Stimulated activated naive CD4-positive, alpha-beta T cell (primary cell): ENCODE measurements at regions not wholly inside any gene's neighbourhood (a gene's known extent, or its start where the extent isn't known, plus 50 kb on each side); places are given as distances from the start of the nearest gene placed in this dataset.

ENCODE experiments used
- DNase-seq, 6 experiments: peaks; one replicate each; lab custom pipeline; 2025; lab: John Stamatoyannopoulos, UW

DNA sequence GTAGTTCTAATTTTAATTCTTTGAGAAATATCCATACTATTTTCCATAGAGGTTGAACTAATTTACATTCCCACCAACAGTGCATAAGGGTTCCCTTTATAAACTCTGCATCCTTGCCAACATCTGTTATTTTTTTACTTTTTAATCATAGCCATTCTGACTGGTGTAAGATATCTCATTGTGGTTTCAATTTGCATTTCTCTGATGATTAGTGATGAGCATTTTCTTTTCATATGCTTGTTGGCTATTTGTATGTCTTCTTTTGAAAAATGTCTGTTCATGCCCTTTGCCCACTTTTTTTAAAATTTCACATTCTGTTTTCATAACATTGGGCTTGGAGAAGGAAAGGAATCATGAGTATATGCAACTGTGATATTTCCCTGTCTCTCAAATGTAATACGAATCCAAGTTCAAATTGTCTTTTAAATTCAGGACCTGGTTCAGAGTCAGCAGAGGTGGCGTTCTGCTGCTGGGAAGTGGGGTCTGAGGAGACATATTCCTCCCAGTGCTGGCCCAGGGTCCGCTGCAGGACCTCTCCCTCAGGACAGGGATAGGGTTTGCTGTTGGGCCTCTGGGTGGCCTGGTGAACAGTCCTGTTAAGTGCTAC is 81.2 kb upstream of the ETV6 start:
- no peak for DNase-seq

DNA sequence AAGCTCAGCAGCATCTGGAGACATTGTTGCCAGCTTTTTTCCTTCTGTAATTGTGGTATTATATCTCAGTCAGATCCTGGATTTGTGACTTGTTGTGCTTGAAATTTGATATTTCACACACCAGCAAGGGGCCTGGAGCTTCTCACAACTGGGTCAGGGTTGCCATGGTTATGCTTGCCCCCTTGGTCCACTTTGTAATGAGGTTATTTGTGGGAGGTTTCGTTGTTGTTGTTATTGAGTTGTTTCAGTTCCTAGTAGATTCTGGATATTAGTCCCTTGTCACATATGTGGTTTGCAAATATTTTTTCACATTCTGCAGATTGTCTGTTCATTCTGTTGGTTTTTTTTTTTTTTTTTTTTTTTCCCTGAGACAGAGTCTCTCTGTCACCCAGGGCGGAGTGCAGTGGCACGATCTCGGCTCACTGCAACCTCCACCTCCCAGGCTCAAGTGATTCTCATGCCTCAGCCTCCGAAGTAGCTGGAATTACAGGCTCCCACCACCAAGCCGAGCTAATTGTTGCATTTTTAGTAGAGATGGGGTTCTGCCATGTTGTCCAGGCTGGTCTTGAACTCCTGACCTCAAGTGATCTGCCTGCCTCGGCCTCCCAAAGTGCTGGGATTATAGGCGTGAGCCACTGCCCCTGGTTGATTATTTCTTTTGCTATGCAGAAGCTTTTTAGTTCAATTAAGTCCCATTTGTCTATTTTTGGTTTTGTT is 80.6 kb upstream of the ETV6 start:
- DNase-seq = no peak

DNA sequence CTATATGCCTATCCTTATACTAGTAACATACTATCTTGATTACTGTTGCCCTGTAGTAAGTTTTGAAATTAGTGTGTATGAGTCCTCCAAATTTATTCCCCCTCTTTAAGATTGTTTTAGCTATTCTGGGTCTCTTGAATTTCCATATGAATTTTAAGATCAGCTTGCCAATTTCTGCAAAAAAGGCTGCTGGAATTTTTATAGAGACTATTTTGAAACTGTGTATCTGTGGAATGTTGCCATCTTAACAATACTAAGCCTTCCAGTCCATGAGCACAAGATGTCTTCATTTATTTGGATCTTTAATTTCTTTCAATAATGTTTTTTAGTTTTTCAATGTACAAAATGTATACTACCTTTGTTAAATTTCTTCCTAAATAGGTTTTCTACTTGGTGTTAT is 79.8 kb upstream of the ETV6 start:
- DNase-seq = no peak

DNA sequence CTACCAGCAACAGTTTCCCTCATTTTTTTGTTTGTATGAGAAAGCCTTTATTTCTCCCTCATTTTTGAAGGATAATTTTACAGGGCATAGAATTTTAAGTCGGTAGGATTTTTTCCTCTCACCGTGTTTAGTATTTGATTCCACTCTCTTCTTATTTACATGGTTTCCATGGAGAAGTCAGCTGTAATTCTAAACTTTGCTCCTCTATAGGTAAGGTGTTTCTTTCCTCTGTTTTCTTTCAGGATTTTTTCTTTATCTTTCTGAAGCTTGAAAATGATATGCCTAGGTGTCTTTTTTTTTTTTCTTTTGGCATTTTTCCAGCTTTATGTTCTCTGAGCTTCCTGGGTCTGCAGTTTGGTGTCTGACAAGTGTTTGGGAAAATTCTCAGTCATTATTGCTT is 75.6 kb upstream of the ETV6 start:
- DNase-seq = no peak

DNA sequence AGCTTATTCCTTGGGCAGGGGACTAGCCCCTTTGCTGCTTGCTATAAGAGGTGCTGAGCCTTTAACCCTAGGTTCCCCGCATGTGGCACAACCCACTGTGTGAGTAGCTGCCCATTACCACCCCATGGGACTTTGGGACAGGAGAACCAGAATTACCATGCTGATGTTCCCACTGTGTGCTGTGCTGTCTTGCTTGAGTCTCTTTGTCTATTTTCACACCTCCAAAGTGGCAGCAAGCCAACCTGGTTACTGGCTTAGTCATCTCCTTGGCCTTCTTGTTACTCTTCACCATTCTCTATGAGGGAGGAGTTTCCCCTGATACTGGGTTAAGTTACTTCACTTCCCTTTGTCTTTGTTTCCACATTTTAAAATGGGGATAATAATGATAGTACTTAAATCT is 73.4 kb upstream of the ETV6 start:
- no peak for DNase-seq

DNA sequence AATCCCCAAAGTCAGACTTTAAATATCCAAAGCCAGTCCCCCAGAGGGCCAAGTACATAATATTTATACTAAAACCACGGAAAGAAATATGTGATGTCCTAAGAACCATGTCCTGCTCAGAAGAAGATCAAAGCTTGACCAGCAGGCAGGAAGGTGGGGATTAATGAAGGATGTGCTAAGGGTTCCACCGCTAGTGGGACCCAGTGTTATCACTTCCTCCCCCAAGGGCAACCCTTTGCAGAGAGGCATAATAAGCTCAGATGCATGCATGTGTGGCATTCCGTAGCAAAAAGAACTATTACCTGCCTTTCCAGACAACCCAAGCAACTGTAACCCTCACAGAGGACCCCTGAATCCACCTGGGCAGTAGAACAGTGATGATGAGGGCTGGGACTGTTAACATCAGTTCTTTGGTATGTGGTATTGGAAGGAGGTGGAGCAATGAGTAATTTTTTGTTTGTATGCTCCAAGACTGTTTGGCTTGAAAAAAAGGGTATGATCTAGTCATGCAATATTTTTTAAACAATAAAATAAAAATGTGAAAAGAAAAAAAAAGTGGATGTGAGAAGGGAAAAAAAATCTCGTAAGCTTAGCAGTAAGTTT is 71.7 kb upstream of the ETV6 start:
- DNase-seq = no peak

DNA sequence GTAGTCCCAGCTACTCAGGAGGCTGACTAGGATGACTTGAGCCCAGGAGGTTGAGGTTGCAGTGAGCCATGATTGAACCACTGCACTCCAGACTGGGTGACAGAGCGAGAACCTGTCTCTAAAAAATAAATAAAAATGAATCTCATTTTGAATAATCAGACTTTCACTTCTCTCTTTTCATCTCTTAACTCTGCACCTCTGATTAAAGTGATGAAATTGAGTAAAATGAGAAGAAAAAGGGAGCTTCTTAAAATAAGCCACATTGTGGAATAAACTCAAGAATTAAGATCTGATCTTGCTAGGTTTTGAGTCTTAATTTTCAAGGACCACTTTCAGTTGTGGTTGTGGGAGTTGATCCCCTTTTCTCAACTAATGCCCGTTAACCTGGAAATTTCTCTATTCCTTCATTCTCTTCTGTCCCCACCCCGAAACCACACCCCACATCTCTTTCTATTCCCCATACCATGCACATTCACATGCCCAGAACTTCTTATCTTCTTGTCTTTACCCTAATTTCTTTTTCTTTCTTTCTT is 70.9 kb upstream of the ETV6 start:
- no peak for DNase-seq

DNA sequence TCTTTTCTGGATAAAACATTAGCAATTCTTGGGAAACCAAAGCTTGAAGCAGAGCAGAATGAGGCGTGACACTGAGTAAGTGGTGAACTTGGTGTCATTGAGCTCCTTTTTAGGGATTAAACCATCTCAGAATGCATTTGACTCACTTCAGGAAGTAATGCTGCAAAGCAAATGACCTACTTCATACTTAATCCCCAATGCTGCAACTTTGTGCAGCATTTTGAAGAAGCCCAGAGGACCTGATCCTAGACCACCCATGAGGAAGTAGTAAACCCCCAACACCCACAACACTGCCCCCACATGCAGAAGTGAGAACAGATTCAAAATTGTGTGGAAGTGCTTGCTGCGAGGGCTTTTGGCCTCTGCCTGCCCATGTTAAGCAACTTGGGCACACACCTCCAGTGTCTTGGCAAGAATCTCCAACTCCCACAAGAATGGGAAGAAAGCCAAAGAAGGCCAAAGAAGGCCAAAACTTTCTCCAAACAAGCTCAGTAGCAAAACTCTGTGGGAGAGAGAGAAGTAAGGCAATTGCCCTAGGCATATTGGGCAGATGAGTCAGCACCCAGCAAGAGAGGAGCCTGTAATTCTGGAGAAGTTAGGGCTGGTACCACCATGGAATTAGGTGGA is 69.2 kb upstream of the ETV6 start:
- no peak for DNase-seq

DNA sequence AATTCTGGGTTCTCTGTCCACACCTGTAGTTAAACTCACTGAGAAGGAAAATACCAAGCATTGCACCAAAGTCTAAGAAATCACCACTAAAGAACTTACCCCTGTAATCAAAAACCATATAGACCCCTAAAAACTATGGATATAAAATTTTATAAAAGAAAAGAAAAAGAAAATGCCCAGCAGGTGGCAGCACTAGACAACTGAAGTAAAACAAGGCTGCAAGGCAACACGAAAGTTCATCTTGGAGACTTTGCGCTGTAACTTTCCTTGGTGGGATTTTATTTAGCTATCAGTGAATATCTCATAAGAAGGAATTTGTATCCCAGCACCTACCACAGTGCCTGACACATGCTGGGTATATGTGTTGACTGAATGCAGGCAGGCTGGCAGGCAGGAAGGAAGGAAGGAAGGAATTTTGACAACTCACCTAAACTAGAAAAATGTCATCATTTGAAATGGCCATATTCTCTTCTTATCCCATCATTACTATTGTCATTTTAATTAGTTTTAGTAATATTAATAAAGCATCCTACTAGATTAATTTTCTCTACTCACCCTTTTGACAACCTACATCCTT is 68.2 kb upstream of the ETV6 start:
- peak; percentile 14 to 77 (median 50) for DNase-seq

DNA sequence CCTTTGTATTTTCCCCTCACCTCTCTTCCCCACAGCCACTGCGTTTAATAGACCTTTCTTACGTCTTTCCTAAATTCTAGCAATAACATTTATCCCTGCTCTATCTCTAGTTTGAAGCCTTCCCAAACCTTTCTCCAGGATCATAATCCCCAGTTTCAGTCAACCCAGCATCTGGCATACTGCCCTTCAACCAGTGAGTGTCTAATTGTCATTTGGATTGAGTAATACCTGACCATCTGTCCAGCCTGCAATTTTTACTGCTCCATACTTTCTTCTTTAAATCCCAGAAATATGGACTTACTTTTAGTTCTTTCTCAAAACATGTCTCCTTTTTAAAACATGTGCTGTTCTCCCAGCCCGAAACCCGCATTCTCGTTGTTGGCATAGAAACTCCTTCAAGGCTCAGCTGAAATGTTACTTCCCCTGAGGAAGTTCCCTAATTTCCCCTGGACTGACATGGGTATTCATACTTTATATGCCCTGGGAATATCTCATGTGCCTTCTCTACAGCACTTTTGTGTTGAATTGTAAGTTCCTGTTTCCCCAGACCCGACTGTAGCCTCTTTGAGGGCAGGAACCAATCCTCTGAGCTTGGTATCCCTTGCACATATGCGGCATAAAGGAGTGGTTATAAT is 65.1 kb upstream of the ETV6 start:
- no peak for DNase-seq

DNA sequence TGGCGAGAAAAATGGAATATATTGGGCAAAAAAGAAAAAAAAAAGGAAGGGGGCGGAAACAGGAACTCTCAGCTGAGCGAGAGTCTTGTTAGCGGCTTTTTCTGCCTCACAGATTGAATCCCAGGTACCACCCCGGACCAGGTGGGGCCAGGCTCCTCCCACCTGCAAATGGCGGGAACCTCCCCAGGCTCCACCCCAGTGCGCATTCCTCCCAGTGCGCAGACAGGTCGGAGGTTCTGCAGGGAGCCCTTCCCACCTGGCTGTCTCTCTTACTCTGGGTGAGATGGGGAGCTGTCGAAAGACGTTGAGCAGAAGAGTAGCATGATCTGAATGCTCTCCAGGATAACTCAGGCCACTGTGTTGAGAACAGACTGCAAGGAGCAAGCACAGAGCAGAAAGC is 57.0 kb upstream of the ETV6 start:
- DNase-seq = no peak

DNA sequence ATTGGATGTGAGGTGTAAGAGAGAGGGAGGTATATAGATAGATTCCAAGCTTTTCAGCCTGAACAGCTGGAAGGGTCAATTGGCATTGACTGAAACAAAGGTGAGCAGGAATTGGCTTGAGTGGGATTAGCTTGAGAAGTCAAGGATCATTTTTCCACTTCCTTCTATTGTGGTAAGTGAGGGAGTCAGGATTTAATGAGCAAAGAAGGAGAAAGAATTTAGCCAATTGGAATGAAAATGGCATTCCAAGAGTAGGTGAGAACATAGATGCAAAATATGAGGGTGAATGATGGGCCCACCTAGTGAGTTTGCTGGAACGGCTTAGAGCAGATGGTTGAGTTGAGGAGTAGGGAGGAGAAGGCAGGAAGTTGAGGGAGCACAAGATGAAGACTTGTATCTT is 56.5 kb upstream of the ETV6 start:
- no peak for DNase-seq

DNA sequence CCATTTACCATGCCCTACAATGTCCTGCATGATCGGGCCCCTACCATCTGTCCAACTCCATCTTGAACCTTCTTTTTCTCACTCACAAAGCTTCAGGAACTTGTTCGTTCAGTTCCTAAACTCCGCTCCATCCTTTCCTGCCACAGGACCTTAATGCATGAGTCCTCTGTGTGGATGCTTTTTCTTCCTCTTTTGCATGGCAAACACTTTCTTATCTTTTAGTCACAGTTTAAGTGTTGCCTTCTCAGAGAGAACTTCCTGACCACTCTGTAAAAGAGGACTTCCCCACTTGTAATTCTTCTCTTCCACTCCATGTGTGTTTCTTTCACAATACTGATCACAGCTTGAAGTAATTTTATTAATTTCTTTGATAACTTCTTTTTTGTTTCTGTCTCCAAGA is 54.4 kb upstream of the ETV6 start:
- DNase-seq = no peak

DNA sequence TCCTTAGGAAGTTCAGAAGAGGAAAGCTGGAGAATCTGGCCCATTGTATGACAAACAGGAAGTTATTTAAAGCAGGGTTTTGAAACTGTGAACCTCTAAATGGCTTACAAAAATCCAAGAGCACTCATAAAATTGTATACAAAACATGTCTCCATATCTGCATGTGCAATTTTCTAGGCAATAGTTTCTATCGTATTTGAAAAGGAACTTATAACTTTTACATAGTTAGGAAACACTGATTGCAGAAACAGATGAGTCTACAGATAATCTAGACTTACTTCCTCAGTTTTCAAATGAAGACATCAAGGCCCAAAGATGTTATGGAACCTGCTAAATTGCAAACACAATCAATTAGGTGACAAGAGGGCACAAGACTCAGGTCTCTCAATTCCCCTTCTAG is 53.3 kb upstream of the ETV6 start:
- DNase-seq = no peak

DNA sequence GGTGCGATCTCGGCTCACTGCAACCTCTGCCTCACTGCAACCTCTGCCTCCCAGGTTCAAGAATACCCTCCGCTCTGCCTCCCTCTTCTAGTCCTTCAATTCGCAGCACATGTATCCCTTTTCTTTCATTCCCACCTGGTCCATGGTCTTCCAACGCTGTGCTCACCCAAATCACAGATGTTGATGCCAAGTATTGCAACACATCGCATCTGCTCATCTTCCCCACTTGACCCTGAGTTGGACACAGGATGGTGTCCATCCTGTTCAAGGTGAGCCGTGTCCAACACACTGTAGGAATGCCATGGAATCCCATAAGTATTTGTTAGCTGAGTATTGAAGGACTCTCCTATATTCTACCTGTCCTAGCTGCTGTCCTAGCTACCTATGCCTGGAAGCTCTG is 50.6 kb upstream of the ETV6 start:
- DNase-seq = no peak
